Skeletal muscle tissue (tissue), 3 donors: ENCODE measurements at regions not wholly inside any gene's neighbourhood (a gene's known extent, or its start where the extent isn't known, plus 50 kb on each side); places are given as distances from the start of the nearest gene placed in this dataset.

Experiments used
- H3K27ac ChIP-seq: one replicate; pipeline ENCODE4 v1.7.0; 2013; ENCODE audit warnings: mild to moderate bottlenecking, low read depth, low read length, inconsistent platforms
- H3K27me3 ChIP-seq, 3 donors: one replicate each; pipeline ENCODE4 v1.7.0; 2013; ENCODE audit warnings: low read length in 3 of 3; ENCODE audit not compliant: control insufficient read depth in 3 of 3, insufficient read depth in 3 of 3
- H3K36me3 ChIP-seq, 3 donors: one replicate each; pipeline ENCODE4 v1.7.0; 2013; ENCODE audit warnings: low read length in 3 of 3; ENCODE audit not compliant: control insufficient read depth in 3 of 3, insufficient read depth in 3 of 3
- H3K4me1 ChIP-seq, 3 donors: one replicate each; pipeline ENCODE4 v1.7.0; 2013; ENCODE audit warnings: low read length in 3 of 3, mild to moderate bottlenecking in 3 of 3; ENCODE audit not compliant: control insufficient read depth in 3 of 3, insufficient read depth in 3 of 3
- H3K4me3 ChIP-seq, 3 donors: one replicate each; pipeline ENCODE4 v1.7.0; 2013; ENCODE audit warnings: low read length in 3 of 3
- H3K9ac ChIP-seq, 3 donors: one replicate each; pipeline ENCODE4 v1.7.0; 2013; ENCODE audit warnings: low read length in 3 of 3, mild to moderate bottlenecking in 3 of 3, moderate library complexity in 2 of 3, low read depth in 1 of 3
- H3K9me3 ChIP-seq, 3 donors: one replicate each; pipeline ENCODE4 v1.7.0; 2013; ENCODE audit warnings: low read length in 3 of 3; ENCODE audit not compliant: control insufficient read depth in 3 of 3
- donor health status: Osteomylitis.

DNA sequence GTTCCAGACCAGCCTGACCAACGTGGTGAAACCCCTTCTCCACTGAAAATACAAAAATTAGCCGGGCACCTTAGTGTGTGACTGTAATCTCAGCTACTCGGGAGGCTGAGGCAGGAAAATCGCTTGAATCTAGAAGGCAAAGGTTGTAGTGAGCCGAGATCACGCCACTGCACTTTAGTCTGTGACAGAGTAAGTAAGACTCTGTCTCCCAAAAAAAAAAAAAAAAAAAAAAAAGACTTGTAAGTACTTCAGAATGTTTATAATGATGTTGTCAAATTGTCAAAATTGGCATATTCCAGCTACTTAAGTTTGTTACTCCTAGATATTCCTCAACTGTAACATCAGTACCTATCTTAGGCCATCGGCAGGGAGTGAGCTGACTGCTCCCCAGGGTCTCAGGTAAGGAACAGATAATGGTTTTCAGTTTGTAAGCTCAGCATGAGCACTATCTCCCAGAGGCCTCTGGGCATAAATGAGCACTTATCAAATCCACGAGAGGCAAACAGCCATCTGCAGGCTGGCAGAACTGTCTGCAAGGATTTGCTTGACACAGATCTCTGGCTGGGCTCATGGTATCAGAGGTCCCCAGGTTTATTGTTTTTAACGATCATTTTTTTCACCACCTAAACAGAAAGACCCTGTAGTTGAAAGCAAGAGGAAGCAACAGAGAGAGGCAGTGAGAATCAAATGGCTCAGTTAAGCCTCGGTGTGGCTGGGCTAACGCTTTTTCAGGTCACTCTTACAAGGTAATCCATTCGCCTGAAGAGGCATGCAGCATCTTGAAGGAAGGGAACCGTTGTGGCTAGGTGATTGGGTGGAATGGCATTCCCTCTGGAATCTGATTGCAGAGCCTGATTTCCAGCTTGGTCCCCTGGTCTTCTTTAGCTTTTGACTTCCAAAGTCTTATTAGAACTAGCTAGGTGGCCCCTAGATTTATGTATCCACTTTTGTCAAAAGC is 115.9 kb downstream of the LY86 start:
- Histone ChIP-seq H3K9ac (no peak overlapping the region), H3K4me3 (no peak overlapping the region), H3K9me3 (no peaks in the 10 kb centered on the region), H3K36me3 (no peaks in the 10 kb centered on the region), H3K27ac (no peak overlapping the region), H3K4me1 (peaks cover 11 to 13% (median 13%) of the 10 kb centered on the region in 3 donors), H3K27me3 (no peaks in the 10 kb centered on the region)

DNA sequence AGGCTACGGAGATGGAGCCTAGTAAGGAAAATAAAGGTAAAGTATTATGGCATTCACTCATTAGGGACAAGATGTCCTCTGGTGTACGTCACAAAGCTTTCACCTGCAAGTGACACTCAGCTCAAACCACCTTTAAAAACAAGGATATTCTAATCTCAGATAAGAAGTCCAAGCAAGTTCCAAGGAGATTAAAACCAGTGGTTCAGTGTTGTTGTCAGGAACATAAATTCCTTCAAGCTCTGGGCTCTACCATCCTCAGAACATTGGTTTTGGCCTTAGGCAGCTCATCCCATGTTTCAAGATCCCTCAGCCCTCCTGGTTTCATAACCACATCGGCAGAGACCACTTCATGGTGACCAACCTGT is 116.5 kb downstream of the LY86 start:
- H3K9ac ChIP-seq: no peak overlapping the region
- H3K4me3 ChIP-seq: no peak overlapping the region
- H3K9me3 ChIP-seq: no peaks in the 10 kb centered on the region
- H3K27ac ChIP-seq: no peak overlapping the region
- H3K36me3 ChIP-seq: no peaks in the 10 kb centered on the region
- peaks cover 4 to 7% (median 7%) of the 10 kb centered on the region in 3 donors for H3K4me1 ChIP-seq
- H3K27me3 ChIP-seq: no peaks in the 10 kb centered on the region

GRCh38 chr6:6705915-6706675 is 117.6 kb downstream of the LY86 start:
- Histone ChIP-seq H3K27me3 (no peaks in the 10 kb centered on the region), H3K9ac (no peak overlapping the region), H3K36me3 (no peaks in the 10 kb centered on the region), H3K9me3 (no peaks in the 10 kb centered on the region), H3K27ac (no peak overlapping the region), H3K4me3 (no peak overlapping the region), H3K4me1 (no peaks in the 10 kb centered on the region)

- Histone ChIP-seq H3K9ac (no peak overlapping the region), H3K27ac (no peak overlapping the region), H3K36me3 (no peaks in the 10 kb centered on the region), H3K4me3 (no peak overlapping the region), H3K9me3 (no peaks in the 10 kb centered on the region), H3K27me3 (no peaks in the 10 kb centered on the region), H3K4me1 (peaks cover 0 to 2% (median 2%) of the 10 kb centered on the region in 3 donors)
These were observed 118.6 kb downstream of the LY86 start for GRCh38 chr6:6707143-6707542.

DNA sequence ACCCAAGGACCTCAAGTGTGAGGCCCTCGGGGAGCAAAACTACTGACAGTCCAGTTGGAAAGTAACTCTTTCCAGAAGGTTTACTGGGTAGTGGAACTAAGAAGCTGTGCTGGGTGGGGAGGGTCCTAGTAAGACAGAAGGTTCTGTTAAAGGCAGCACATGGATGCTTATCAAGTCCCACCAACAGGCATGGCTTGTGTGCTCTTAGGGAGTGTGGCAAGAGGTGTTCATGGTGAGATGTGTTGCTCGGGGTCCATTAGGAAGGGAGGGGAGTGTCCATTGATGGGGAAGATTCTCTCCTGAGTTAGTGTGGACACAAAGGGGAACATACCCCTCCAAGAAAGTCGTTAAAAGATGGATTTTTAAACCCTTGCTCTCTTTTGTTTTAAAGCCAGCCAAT is 120.6 kb downstream of the LY86 start:
- no peaks in the 10 kb centered on the region for H3K27me3 ChIP-seq
- H3K9ac ChIP-seq: no peak overlapping the region
- H3K4me1 ChIP-seq: peaks cover 10 to 21% (median 16%) of the 10 kb centered on the region in 3 donors
- H3K4me3 ChIP-seq: no peak overlapping the region
- no peaks in the 10 kb centered on the region for H3K36me3 ChIP-seq
- no peaks in the 10 kb centered on the region for H3K9me3 ChIP-seq
- H3K27ac ChIP-seq: no peak overlapping the region

- no peak overlapping the region for H3K27ac ChIP-seq
- H3K9me3 ChIP-seq: no peaks in the 10 kb centered on the region
- no peaks in the 10 kb centered on the region for H3K27me3 ChIP-seq
- H3K4me1 ChIP-seq: peaks cover 14 to 27% (median 21%) of the 10 kb centered on the region in 3 donors
- H3K4me3 ChIP-seq: no peak overlapping the region
- no peaks in the 10 kb centered on the region for H3K36me3 ChIP-seq
- no peak overlapping the region for H3K9ac ChIP-seq
These were observed 122.7 kb downstream of the LY86 start for GRCh38 chr6:6711031-6711785.

GRCh38 chr6:6711832-6712448 is 123.4 kb downstream of the LY86 start:
- H3K27ac ChIP-seq: no peak overlapping the region
- no peaks in the 10 kb centered on the region for H3K36me3 ChIP-seq
- peaks cover 14 to 27% (median 21%) of the 10 kb centered on the region in 3 donors for H3K4me1 ChIP-seq
- H3K27me3 ChIP-seq: no peaks in the 10 kb centered on the region
- H3K9ac ChIP-seq: no peak overlapping the region
- no peak overlapping the region for H3K4me3 ChIP-seq
- H3K9me3 ChIP-seq: no peaks in the 10 kb centered on the region

DNA sequence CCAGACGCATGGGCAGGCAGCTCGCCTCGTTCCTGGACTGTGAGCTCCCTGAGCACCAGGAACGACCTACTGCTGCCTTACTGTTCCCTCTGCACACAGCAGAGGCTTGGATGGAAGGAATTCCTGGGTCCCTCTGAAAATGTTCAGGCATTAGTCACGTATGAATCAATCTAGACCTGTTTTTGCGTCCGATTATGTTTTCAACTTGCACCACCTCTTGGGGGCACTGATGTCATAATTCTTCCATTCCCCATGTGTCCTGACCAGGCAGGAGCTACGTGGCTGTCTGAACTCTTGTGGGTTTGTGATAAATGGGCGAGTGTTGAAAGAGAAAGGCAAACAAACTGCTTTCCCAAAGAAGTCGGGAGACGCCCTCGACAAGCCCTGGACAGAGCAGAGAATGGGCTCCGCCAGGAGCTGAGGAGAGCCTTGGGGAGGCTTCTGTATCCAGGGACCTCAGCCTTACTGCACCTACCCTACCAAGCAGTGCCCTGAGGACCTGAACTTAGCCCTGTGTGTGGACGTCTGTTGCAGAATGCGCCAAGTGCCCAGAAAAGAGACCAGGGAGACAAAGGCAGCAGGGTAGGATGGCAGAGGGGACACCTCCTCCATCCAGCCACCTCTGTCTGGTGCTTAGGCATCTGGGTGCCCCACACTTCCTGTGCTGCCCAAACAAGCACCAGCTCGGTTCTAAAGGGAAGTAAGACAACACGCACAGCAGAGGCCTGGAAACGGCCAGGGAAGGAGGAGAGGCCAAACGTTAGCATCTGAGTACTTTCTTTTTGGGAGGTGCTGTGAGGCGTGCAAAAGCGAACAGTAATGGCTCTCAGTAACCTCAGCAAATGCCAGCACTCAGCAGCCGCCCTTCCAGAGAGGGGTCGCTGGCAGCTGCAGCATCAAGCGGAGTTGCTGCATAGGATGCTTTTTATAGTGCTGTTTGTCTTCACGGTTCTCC is 124.2 kb downstream of the LY86 start:
- Histone ChIP-seq H3K4me1 (peaks cover 14 to 27% (median 21%) of the 10 kb centered on the region in 3 donors), H3K9ac (peak overlapping the region in 1 of 3 donors; percentile 38), H3K27me3 (no peaks in the 10 kb centered on the region), H3K36me3 (no peaks in the 10 kb centered on the region), H3K4me3 (peak overlapping the region in 2 of 3 donors; percentile 40 to 41), H3K9me3 (no peaks in the 10 kb centered on the region), H3K27ac (no peak overlapping the region)

GRCh38 chr6:6713657-6714056 is 125.1 kb downstream of the LY86 start:
- no peak overlapping the region for H3K4me3 ChIP-seq
- no peaks in the 10 kb centered on the region for H3K36me3 ChIP-seq
- no peak overlapping the region for H3K27ac ChIP-seq
- peaks cover 15 to 27% (median 21%) of the 10 kb centered on the region in 3 donors for H3K4me1 ChIP-seq
- H3K9ac ChIP-seq: no peak overlapping the region
- no peaks in the 10 kb centered on the region for H3K27me3 ChIP-seq
- no peaks in the 10 kb centered on the region for H3K9me3 ChIP-seq
